Keratinocyte (primary cell): ENCODE measurements at regions not wholly inside any gene's neighbourhood (a gene's known extent, or its start where the extent isn't known, plus 50 kb on each side); places are given as distances from the start of the nearest gene placed in this dataset.
A peak's percentile ranks its signal among the peaks of the same experiment; 100 is the strongest.

Source experiments
- DNase-seq: peaks from one replicate; pipeline ENCODE4 v3.0.0-alpha.2; 2011; ENCODE audit warnings: low read depth, missing footprints, low spot score
- FAIRE-seq: peaks from 2 replicates; lab custom pipeline; 2011; peaks lifted over from hg19 to GRCh38; lab: Jason Lieb, UNC
- H2AFZ ChIP-seq: 2 replicates; pipeline ENCODE4 v1.6.0; 2012; ENCODE audit warnings: low read length, control low read depth, inconsistent platforms; ENCODE audit not compliant: control insufficient read depth
- H3K27ac ChIP-seq: 2 replicates; pipeline ENCODE4 v1.5.1; 2011; ENCODE audit warnings: low read length; ENCODE audit not compliant: control insufficient read depth, insufficient read depth
- H3K27me3 ChIP-seq: 3 replicates; pipeline ENCODE4 v1.6.0; 2011; ENCODE audit warnings: low read length; ENCODE audit not compliant: control insufficient read depth, insufficient read depth; ENCODE audit errors: extremely low read depth
- H3K36me3 ChIP-seq, 2 experiments: 2 replicates in 1 of 2; 3 replicates in 1 of 2; pipeline ENCODE4 v1.5.1; 2011; ENCODE audit warnings: low read length in 2 of 2, mild to moderate bottlenecking in 1 of 2; ENCODE audit not compliant: control insufficient read depth in 2 of 2, insufficient read depth in 2 of 2; ENCODE audit errors: extremely low read depth in 1 of 2
- H3K4me1 ChIP-seq: 3 replicates; pipeline ENCODE4 v1.5.1; 2011; ENCODE audit warnings: low read length; ENCODE audit not compliant: control insufficient read depth, insufficient read depth; ENCODE audit errors: extremely low read depth
- H3K4me2 ChIP-seq: 3 replicates; pipeline ENCODE4 v1.6.0; 2011; ENCODE audit warnings: low read depth, low read length; ENCODE audit not compliant: control insufficient read depth, insufficient read depth; ENCODE audit errors: extremely low read depth
- H3K4me3 ChIP-seq, 3 experiments: fragments of 200-600 bp in 1 of 3; sonication (generic) in 1 of 3; 2 replicates in 2 of 3; 3 replicates in 1 of 3; pipeline ENCODE4 v1.5.1; 2011 to 2016; ENCODE audit warnings: low read length in 3 of 3, mild to moderate bottlenecking in 3 of 3, control low read depth in 2 of 3, inconsistent platforms in 1 of 3, low read depth in 1 of 3, mixed read lengths in 1 of 3, mixed run types in 1 of 3, moderate library complexity in 1 of 3; ENCODE audit not compliant: control insufficient read depth in 2 of 3, insufficient read depth in 2 of 3; ENCODE audit errors: extremely low read depth in 1 of 3
- H3K79me2 ChIP-seq: 2 replicates; pipeline ENCODE4 v1.6.0; 2012; ENCODE audit warnings: low read length; ENCODE audit not compliant: control insufficient read depth, insufficient read depth
- H3K9ac ChIP-seq: 3 replicates; pipeline ENCODE4 v1.6.0; 2011; ENCODE audit warnings: low read length; ENCODE audit not compliant: control insufficient read depth, insufficient read depth; ENCODE audit errors: extremely low read depth
- H3K9me1 ChIP-seq: 3 replicates; pipeline ENCODE4 v1.6.0; 2011; ENCODE audit warnings: low read length; ENCODE audit not compliant: control insufficient read depth, insufficient read depth; ENCODE audit errors: extremely low read depth
- H3K9me3 ChIP-seq: 2 replicates; pipeline ENCODE4 v1.5.1; 2012; ENCODE audit warnings: low read depth, low read length; ENCODE audit not compliant: control insufficient read depth
- H4K20me1 ChIP-seq: 3 replicates; pipeline ENCODE4 v1.6.0; 2011; ENCODE audit warnings: low read length; ENCODE audit not compliant: control insufficient read depth, insufficient read depth; ENCODE audit errors: extremely low read depth
- EZH2 ChIP-seq: IDR thresholded peaks from one replicate; pipeline ENCODE4 v1.6.1; 2012; ENCODE audit warnings: inconsistent platforms, mild to moderate bottlenecking, low read length, moderate library complexity
- dilution Hi-C: fragments of 300-500 bp; cut with MboI; formaldehyde crosslinking; loops from one replicate; pipeline ENCODE4 v1.7.0; 2020; ENCODE audit warnings: low sequenced_read_pairs; ENCODE audit not compliant: extremely low pct_ligation_motif_present
- TF ChIP-seq, protein P1 (sequence below), 3 experiments: IDR thresholded peaks in 1 of 3; conservative IDR thresholded peaks in 1 of 3; optimal IDR thresholded peaks in 1 of 3; 2 replicates in 2 of 3; 3 replicates in 1 of 3; pipeline versions ENCODE3 to v1.5.1; 2011; ENCODE audit warnings: low read length in 3 of 3, mild to moderate bottlenecking in 3 of 3, moderate library complexity in 2 of 3, control low read depth in 1 of 3, inconsistent platforms in 1 of 3; ENCODE audit not compliant: insufficient read depth in 2 of 3; ENCODE audit errors: extremely low read depth in 1 of 3

DNA sequence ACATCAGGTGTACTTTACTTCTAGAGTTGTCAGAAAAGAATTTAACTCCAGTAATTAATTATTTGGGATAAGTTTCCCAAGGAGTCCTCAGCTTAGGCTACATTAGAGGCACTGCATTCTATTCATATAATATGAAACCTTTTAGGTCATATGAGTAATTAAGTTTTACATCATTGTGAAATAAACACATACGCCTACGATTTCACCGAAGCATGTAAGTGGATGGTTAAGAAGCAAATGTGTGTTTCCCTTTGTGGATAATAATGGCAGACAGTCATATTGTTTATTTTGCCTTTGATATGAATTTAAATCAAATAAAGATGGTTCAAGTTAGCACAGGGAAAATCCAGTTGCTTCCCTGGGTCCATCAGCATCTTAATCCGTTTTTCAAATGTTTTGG, 535.9 kb upstream of the ATP11B start:
- H3K9ac ChIP-seq = no peak overlapping the region
- no peaks in the 10 kb centered on the region for H3K27me3 ChIP-seq
- H3K4me2 ChIP-seq = no peak overlapping the region
- H4K20me1 ChIP-seq = no peaks in the 10 kb centered on the region
- no peaks in the 10 kb centered on the region for H3K36me3 ChIP-seq
- H3K27ac ChIP-seq = no peak overlapping the region
- H3K9me1 ChIP-seq = no peaks in the 10 kb centered on the region
- DNase-seq = no peak
- no peak for TF ChIP-seq EZH2
- TF ChIP-seq, protein P1, sequence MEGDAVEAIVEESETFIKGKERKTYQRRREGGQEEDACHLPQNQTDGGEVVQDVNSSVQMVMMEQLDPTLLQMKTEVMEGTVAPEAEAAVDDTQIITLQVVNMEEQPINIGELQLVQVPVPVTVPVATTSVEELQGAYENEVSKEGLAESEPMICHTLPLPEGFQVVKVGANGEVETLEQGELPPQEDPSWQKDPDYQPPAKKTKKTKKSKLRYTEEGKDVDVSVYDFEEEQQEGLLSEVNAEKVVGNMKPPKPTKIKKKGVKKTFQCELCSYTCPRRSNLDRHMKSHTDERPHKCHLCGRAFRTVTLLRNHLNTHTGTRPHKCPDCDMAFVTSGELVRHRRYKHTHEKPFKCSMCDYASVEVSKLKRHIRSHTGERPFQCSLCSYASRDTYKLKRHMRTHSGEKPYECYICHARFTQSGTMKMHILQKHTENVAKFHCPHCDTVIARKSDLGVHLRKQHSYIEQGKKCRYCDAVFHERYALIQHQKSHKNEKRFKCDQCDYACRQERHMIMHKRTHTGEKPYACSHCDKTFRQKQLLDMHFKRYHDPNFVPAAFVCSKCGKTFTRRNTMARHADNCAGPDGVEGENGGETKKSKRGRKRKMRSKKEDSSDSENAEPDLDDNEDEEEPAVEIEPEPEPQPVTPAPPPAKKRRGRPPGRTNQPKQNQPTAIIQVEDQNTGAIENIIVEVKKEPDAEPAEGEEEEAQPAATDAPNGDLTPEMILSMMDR (optimal IDR thresholded peaks at IDR 0.05 in 1 of 3, IDR thresholded peaks at IDR 0.05 in 1 of 3, conservative IDR thresholded peaks at IDR 0.05 in 1 of 3; ENCODE audit: extremely low read depth in 1 of 3, insufficient read depth in 2 of 3, low read length in 3 of 3) = no peak
- no peak for FAIRE-seq
- H3K4me1 ChIP-seq = no peaks in the 10 kb centered on the region
- no peak overlapping the region for H2AFZ ChIP-seq
- no peak overlapping the region for H3K4me3 ChIP-seq
- no peaks in the 10 kb centered on the region for H3K79me2 ChIP-seq
- no peaks in the 10 kb centered on the region for H3K9me3 ChIP-seq
- dilution Hi-C loops = no loop called here

DNA sequence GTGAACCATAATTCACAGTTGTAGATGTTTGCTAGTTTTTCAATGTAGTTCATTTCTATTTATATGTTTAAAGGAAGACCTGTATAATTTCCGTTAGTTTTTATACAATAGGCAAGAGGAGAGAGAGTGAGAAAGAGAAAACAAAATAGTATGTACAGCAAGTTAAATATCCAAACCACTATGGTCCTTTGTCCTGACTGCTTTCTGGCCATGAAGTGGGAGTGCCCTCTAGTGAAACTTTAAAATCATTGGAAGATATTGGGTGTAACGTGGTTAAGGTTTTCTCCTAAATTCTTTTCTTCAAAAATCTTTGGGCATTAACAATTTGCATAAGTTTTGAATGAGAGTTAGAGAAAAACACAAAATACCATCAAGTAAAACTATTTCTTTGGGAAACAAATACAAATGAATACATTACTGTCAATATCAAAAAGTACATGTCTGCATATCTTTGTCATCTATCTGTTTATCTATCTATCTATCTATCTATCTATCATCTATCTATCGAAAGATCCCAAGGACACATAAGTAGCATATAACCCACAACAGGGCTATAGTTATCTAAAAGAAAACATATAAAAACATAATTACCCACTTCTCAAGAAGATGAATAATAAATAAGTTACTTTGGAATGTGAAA, 534.6 kb upstream of the ATP11B start:
- H3K79me2 ChIP-seq = no peaks in the 10 kb centered on the region
- H3K4me2 ChIP-seq = no peak overlapping the region
- no peaks in the 10 kb centered on the region for H3K27me3 ChIP-seq
- H3K4me3 ChIP-seq = no peak overlapping the region
- FAIRE-seq (peak; percentile 61), DNase-seq (no peak)
- no peak overlapping the region for H2AFZ ChIP-seq
- no peak overlapping the region for H3K27ac ChIP-seq
- TF ChIP-seq EZH2 = no peak
- TF ChIP-seq, protein P1 (optimal IDR thresholded peaks at IDR 0.05 in 1 of 3, IDR thresholded peaks at IDR 0.05 in 1 of 3, conservative IDR thresholded peaks at IDR 0.05 in 1 of 3; ENCODE audit: extremely low read depth in 1 of 3, insufficient read depth in 2 of 3, low read length in 3 of 3) = peak; percentile 42 to 70 (median 61)
- no peaks in the 10 kb centered on the region for H3K4me1 ChIP-seq
- dilution Hi-C loops = no loop called here
- H3K36me3 ChIP-seq = no peaks in the 10 kb centered on the region
- H4K20me1 ChIP-seq = no peaks in the 10 kb centered on the region
- no peak overlapping the region for H3K9ac ChIP-seq
- H3K9me3 ChIP-seq = no peaks in the 10 kb centered on the region
- H3K9me1 ChIP-seq = no peaks in the 10 kb centered on the region
